ENCODE measurements at regions not wholly inside any gene's neighbourhood (a gene's known extent, or its start where the extent isn't known, plus 50 kb on each side); places are given as distances from the start of the nearest gene placed in this dataset.

- DNase-seq (ENCODE audit: low spot score), result peak; percentile 66
- in situ Hi-C loops (cut with MboI; ENCODE audit: low sequenced_read_pairs, unreplicated experiment), result no loop called here
- TF ChIP-seq, protein P1, sequence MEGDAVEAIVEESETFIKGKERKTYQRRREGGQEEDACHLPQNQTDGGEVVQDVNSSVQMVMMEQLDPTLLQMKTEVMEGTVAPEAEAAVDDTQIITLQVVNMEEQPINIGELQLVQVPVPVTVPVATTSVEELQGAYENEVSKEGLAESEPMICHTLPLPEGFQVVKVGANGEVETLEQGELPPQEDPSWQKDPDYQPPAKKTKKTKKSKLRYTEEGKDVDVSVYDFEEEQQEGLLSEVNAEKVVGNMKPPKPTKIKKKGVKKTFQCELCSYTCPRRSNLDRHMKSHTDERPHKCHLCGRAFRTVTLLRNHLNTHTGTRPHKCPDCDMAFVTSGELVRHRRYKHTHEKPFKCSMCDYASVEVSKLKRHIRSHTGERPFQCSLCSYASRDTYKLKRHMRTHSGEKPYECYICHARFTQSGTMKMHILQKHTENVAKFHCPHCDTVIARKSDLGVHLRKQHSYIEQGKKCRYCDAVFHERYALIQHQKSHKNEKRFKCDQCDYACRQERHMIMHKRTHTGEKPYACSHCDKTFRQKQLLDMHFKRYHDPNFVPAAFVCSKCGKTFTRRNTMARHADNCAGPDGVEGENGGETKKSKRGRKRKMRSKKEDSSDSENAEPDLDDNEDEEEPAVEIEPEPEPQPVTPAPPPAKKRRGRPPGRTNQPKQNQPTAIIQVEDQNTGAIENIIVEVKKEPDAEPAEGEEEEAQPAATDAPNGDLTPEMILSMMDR (IDR thresholded peaks at IDR 0.05; ENCODE audit: borderline replicate concordance, control extremely low read depth, extremely low read depth, insufficient read depth, missing control alignments), result no peak
Measured at GRCh38 chr9:99296291-99296951, 74.3 kb downstream of the SEC61B start.

DNA sequence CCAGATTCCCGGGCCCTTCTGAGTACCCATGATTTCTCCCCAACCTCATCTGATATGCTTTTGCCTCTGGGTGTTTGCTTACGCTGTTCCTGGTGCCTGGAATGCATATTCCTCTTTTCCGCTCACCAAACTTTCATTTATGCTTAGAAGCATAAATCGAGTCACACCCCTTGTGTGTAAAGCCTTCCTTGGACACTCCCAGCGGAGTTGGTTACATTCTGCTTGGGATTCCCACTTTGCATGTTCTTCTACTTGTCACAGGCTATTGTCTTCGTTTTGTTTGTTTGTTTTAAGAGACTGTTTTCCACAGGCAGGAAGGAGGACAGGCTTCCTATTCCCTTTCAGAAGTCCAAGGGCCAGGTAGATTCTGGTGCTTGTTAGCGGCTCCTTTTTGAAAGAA is 76.5 kb downstream of the SEC61B start:
- in situ Hi-C loops (cut with MboI; ENCODE audit: low sequenced_read_pairs, unreplicated experiment), result no loop called here
- TF ChIP-seq, protein P1 (IDR thresholded peaks at IDR 0.05; ENCODE audit: borderline replicate concordance, control extremely low read depth, extremely low read depth, insufficient read depth, missing control alignments), result no peak
- DNase-seq (ENCODE audit: low spot score), result no peak

- in situ Hi-C loops (cut with MboI; ENCODE audit: low sequenced_read_pairs, unreplicated experiment), result no loop called here
- TF ChIP-seq, protein P1 (IDR thresholded peaks at IDR 0.05; ENCODE audit: borderline replicate concordance, control extremely low read depth, extremely low read depth, insufficient read depth, missing control alignments), result no peak
- DNase-seq (ENCODE audit: low spot score), result peak; percentile 38
Measured at GRCh38 chr9:99299211-99300102, 77.4 kb downstream of the SEC61B start.

GRCh38 chr9:99300103-99300439 is 78.0 kb downstream of the SEC61B start:
- TF ChIP-seq, protein P1 (IDR thresholded peaks at IDR 0.05; ENCODE audit: borderline replicate concordance, control extremely low read depth, extremely low read depth, insufficient read depth, missing control alignments), result no peak
- in situ Hi-C loops (cut with MboI; ENCODE audit: low sequenced_read_pairs, unreplicated experiment), result no loop called here
- no peak for DNase-seq (ENCODE audit: low spot score)

GRCh38 chr9:99300603-99301002 is 78.5 kb downstream of the SEC61B start:
- DNase-seq (ENCODE audit: low spot score), result no peak
- in situ Hi-C loops (cut with MboI; ENCODE audit: low sequenced_read_pairs, unreplicated experiment), result no loop called here
- TF ChIP-seq, protein P1 (IDR thresholded peaks at IDR 0.05; ENCODE audit: borderline replicate concordance, control extremely low read depth, extremely low read depth, insufficient read depth, missing control alignments), result no peak

- in situ Hi-C loops (cut with MboI; ENCODE audit: low sequenced_read_pairs, unreplicated experiment), result no loop called here
- TF ChIP-seq, protein P1 (IDR thresholded peaks at IDR 0.05; ENCODE audit: borderline replicate concordance, control extremely low read depth, extremely low read depth, insufficient read depth, missing control alignments), result no peak
- no peak for DNase-seq (ENCODE audit: low spot score)
Measured at GRCh38 chr9:99303177-99303576, 81.1 kb downstream of the SEC61B start.

Data from GM13976 (cell line).